ENCODE measurements at regions not wholly inside any gene's neighbourhood (a gene's known extent, or its start where the extent isn't known, plus 50 kb on each side); places are given as distances from the start of the nearest gene placed in this dataset.

DNA sequence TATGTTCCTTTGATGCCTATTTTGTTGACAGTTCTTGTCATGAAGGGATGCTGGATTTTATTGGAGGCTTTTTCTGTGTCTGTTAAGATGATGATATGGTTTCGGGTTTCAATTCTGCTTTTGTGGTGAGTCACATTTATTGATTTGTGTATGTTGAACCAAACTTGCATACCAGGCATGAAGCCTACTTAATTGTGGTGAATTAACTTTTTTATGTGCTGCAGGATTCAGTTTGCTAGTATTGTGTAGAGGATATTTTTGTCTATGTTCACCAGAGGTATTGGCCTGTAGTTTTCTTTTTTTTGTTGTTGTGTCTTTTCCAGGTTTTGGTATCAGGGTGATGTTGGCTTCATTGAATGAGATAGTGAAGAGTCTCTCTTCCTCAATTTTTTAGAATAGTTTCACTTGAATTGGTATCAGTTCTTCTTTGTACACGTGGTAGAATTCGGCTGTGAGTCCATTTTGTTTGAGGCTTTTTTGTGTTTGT, 345.9 kb downstream of the KIF20B start:
- H3K4me3 ChIP-seq (replicated peaks in 1 of 2; ENCODE audit: low read depth in 2 of 2, low read length in 2 of 2): no peak overlapping the region
- DNase-seq (ENCODE audit: low read depth in 2 of 2): no peak
- TF ChIP-seq, protein P1, sequence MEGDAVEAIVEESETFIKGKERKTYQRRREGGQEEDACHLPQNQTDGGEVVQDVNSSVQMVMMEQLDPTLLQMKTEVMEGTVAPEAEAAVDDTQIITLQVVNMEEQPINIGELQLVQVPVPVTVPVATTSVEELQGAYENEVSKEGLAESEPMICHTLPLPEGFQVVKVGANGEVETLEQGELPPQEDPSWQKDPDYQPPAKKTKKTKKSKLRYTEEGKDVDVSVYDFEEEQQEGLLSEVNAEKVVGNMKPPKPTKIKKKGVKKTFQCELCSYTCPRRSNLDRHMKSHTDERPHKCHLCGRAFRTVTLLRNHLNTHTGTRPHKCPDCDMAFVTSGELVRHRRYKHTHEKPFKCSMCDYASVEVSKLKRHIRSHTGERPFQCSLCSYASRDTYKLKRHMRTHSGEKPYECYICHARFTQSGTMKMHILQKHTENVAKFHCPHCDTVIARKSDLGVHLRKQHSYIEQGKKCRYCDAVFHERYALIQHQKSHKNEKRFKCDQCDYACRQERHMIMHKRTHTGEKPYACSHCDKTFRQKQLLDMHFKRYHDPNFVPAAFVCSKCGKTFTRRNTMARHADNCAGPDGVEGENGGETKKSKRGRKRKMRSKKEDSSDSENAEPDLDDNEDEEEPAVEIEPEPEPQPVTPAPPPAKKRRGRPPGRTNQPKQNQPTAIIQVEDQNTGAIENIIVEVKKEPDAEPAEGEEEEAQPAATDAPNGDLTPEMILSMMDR (IDR thresholded peaks at IDR 0.05; ENCODE audit: low read depth, low read length): no peak

DNA sequence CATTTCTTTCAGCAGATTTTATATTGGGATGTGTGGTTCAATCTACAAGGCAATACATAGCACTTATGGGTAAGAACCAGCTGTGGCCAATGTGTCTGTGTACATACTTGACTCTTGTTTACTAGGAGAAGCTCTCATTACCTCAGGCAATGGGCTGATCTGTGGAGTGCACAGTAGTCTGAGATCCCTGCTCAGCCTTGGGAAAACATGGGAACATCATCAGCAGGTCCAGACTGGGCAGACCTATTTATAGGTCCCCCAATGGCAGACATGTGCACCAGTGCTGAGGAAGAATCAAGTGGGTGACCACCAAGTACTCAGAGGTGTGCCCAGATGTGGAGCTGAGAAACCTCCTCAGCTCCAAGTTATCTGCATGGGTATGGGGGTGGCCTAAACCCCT, 349.7 kb downstream of the KIF20B start:
- DNase-seq (ENCODE audit: low read depth in 2 of 2): no peak
- TF ChIP-seq, protein P1 (IDR thresholded peaks at IDR 0.05; ENCODE audit: low read depth, low read length): no peak
- no peak overlapping the region for H3K4me3 ChIP-seq (replicated peaks in 1 of 2; ENCODE audit: low read depth in 2 of 2, low read length in 2 of 2)

GRCh38 chr10:90051474-90051873, 350.1 kb downstream of the KIF20B start:
- peak in 1 of 2 donors; percentile 23 for DNase-seq (ENCODE audit: low read depth in 2 of 2)
- no peak overlapping the region for H3K4me3 ChIP-seq (replicated peaks in 1 of 2; ENCODE audit: low read depth in 2 of 2, low read length in 2 of 2)
- TF ChIP-seq, protein P1 (IDR thresholded peaks at IDR 0.05; ENCODE audit: low read depth, low read length): no peak

DNA sequence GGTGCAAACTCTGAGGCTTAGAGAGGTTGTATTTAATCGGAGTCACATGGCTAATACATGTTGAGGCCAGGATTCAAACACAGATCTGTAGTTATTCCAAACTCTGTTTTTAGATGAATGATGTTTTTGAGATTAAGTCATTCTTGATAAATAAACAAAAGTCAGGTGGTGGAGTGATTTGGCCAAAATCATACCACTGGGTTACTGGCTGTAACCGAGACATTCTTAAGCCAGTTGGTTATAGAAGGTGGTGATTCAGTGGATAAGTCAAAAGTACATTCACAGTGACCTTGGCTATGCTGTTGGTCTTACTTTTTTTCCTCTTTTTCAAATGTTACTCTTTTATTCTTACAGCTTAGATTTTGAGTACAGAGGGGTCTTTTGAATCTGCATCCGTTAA, 361.4 kb downstream of the KIF20B start:
- no peak overlapping the region for H3K4me3 ChIP-seq (replicated peaks in 1 of 2; ENCODE audit: low read depth in 2 of 2, low read length in 2 of 2)
- TF ChIP-seq, protein P1 (IDR thresholded peaks at IDR 0.05; ENCODE audit: low read depth, low read length): no peak
- peak in 1 of 2 donors; percentile 15 for DNase-seq (ENCODE audit: low read depth in 2 of 2)

- DNase-seq (ENCODE audit: low read depth in 2 of 2): no peak
- no peak overlapping the region for H3K4me3 ChIP-seq (replicated peaks in 1 of 2; ENCODE audit: low read depth in 2 of 2, low read length in 2 of 2)
- TF ChIP-seq, protein P1 (IDR thresholded peaks at IDR 0.05; ENCODE audit: low read depth, low read length): no peak
Measured at GRCh38 chr10:90064295-90064694, 362.9 kb downstream of the KIF20B start.

- no peak for DNase-seq (ENCODE audit: low read depth in 2 of 2)
- H3K4me3 ChIP-seq (replicated peaks in 1 of 2; ENCODE audit: low read depth in 2 of 2, low read length in 2 of 2): no peak overlapping the region
- TF ChIP-seq, protein P1 (IDR thresholded peaks at IDR 0.05; ENCODE audit: low read depth, low read length): no peak
Measured at GRCh38 chr10:90066435-90066834, 365.0 kb downstream of the KIF20B start.

GRCh38 chr10:90075995-90076394, 374.6 kb downstream of the KIF20B start:
- TF ChIP-seq, protein P1 (IDR thresholded peaks at IDR 0.05; ENCODE audit: low read depth, low read length): no peak
- H3K4me3 ChIP-seq (replicated peaks in 1 of 2; ENCODE audit: low read depth in 2 of 2, low read length in 2 of 2): no peak overlapping the region
- no peak for DNase-seq (ENCODE audit: low read depth in 2 of 2)
